IMR-90 (cell line): ENCODE measurements at regions not wholly inside any gene's neighbourhood (a gene's known extent, or its start where the extent isn't known, plus 50 kb on each side); places are given as distances from the start of the nearest gene placed in this dataset.

Experiments
- ATAC-seq: fragments of 200-7000 bp; cut with Tn5 transposase; 2 replicates; pipeline ENCODE4 v1.9.1; 2020; ENCODE audit warnings: low read depth, mild to moderate bottlenecking, moderate library complexity
- BruUV-seq: library from RNA; stranded (reverse); fragments of 400-500 nt; replicated peaks from 2 replicates; lab custom pipeline; 2021; lab: Mats Ljungman, UMichigan
- CTCF ChIA-PET: fragments of 300-600 bp; formaldehyde crosslinking; extraction: SDS; loops from one replicate; lab custom pipeline; 2021; ENCODE audit warnings: antibody characterized with exemption; lab: Yijun Ruan, JAX
- POLR2A ChIA-PET: fragments of 300-600 bp; sonication (Branson Sonifier 250); formaldehyde crosslinking; loops from one replicate; lab custom pipeline; 2022; ENCODE audit warnings: antibody characterized with exemption; ENCODE audit not compliant: unreplicated experiment; lab: Charles Lee
- DNase-seq: peaks from one replicate; pipeline ENCODE4 v3.0.0; 2013
- H2AFZ ChIP-seq: replicated peaks from 2 replicates; pipeline ENCODE3; 2013; ENCODE audit warnings: low read length, mild to moderate bottlenecking; ENCODE audit not compliant: poor library complexity
- H2AK5ac ChIP-seq: 2 replicates; pipeline ENCODE4 v1.6.1; 2013; ENCODE audit warnings: low read depth, low read length, inconsistent platforms
- H2AK9ac ChIP-seq: replicated peaks from 2 replicates; pipeline ENCODE3; 2013; ENCODE audit warnings: mild to moderate bottlenecking, low read depth, low read length, moderate library complexity; ENCODE audit not compliant: poor library complexity
- H2BK120ac ChIP-seq: 2 replicates; pipeline ENCODE4 v1.6.1; 2013; ENCODE audit warnings: low read depth, low read length, inconsistent platforms
- H2BK15ac ChIP-seq: 3 replicates; pipeline ENCODE4 v1.6.1; 2013; ENCODE audit warnings: low read depth, low read length, inconsistent platforms
- H2BK20ac ChIP-seq: 2 replicates; pipeline ENCODE4 v1.6.1; 2013; ENCODE audit warnings: low read depth, mild to moderate bottlenecking, inconsistent platforms, low read length, moderate library complexity
- H2BK5ac ChIP-seq: 2 replicates; pipeline ENCODE4 v1.6.1; 2013; ENCODE audit warnings: mild to moderate bottlenecking, low read depth, low read length, inconsistent platforms; ENCODE audit not compliant: poor library complexity, severe bottlenecking
- H3K14ac ChIP-seq: replicated peaks from 2 replicates; pipeline ENCODE4 v1.6.1; 2013; ENCODE audit warnings: low read depth, low read length, inconsistent platforms
- H3K18ac ChIP-seq: 2 replicates; pipeline ENCODE4 v1.6.1; 2013; ENCODE audit warnings: low read depth, low read length, control low read depth
- H3K23ac ChIP-seq: 2 replicates; pipeline ENCODE4 v1.6.1; 2013; ENCODE audit warnings: low read depth, low read length, inconsistent platforms
- H3K27ac ChIP-seq: 2 replicates; pipeline ENCODE4 v1.5.1; 2013; ENCODE audit warnings: mild to moderate bottlenecking, control low read depth, low read length; ENCODE audit not compliant: insufficient read depth
- H3K27me3 ChIP-seq: 2 replicates; pipeline ENCODE4 v1.6.1; 2013; ENCODE audit warnings: low read length; ENCODE audit not compliant: control insufficient read depth, insufficient read depth
- H3K36me3 ChIP-seq: 2 replicates; pipeline ENCODE4 v1.6.1; 2013; ENCODE audit warnings: low read length, mixed read lengths; ENCODE audit not compliant: control insufficient read depth, insufficient read depth
- H3K4ac ChIP-seq: 2 replicates; pipeline ENCODE4 v1.6.1; 2013; ENCODE audit warnings: low read depth, low read length, inconsistent platforms
- H3K4me1 ChIP-seq: 2 replicates; pipeline ENCODE4 v1.6.1; 2013; ENCODE audit warnings: low read length, mixed read lengths; ENCODE audit not compliant: control insufficient read depth, insufficient read depth
- H3K4me2 ChIP-seq: 2 replicates; pipeline ENCODE4 v1.6.1; 2013; ENCODE audit warnings: low read depth, mild to moderate bottlenecking, control low read depth, low read length, moderate library complexity
- H3K4me3 ChIP-seq: 2 replicates; pipeline ENCODE4 v1.5.1; 2013; ENCODE audit warnings: low read depth, mild to moderate bottlenecking, control low read depth, low read length, moderate library complexity; ENCODE audit not compliant: insufficient read depth
- H3K56ac ChIP-seq: 2 replicates; pipeline ENCODE4 v1.6.1; 2013; ENCODE audit warnings: low read length, inconsistent platforms; ENCODE audit not compliant: insufficient read depth; ENCODE audit errors: extremely low read depth
- H3K79me1 ChIP-seq, 2 experiments: 2 replicates each; pipeline ENCODE4 v1.6.1; 2013; ENCODE audit warnings: low read length in 2 of 2, inconsistent platforms in 1 of 2, low read depth in 1 of 2
- H3K9ac ChIP-seq: 2 replicates; pipeline ENCODE4 v1.6.1; 2013; ENCODE audit warnings: low read depth, low read length, control low read depth
- H3K9me1 ChIP-seq: 2 replicates; pipeline ENCODE4 v1.6.1; 2013; ENCODE audit warnings: low read length, inconsistent platforms; ENCODE audit not compliant: insufficient read depth
- H3K9me3 ChIP-seq: 2 replicates; pipeline ENCODE4 v1.6.1; 2013; ENCODE audit warnings: low read length; ENCODE audit not compliant: control insufficient read depth, insufficient read depth
- H4K20me1 ChIP-seq: 2 replicates; pipeline ENCODE4 v1.6.1; 2013; ENCODE audit warnings: low read length, inconsistent platforms; ENCODE audit not compliant: insufficient read depth
- H4K5ac ChIP-seq: 2 replicates; pipeline ENCODE4 v1.6.1; 2013; ENCODE audit warnings: mild to moderate bottlenecking, low read depth, low read length, control low read depth
- H4K8ac ChIP-seq, 2 experiments: 2 replicates each; pipeline ENCODE4 v1.6.1; 2013; ENCODE audit warnings: low read depth in 2 of 2, low read length in 2 of 2, control low read depth in 1 of 2, inconsistent platforms in 1 of 2
- H4K91ac ChIP-seq: 2 replicates; pipeline ENCODE4 v1.6.1; 2013; ENCODE audit warnings: low read depth, low read length, inconsistent platforms; ENCODE audit not compliant: insufficient read depth
- BHLHE40 ChIP-seq: fragments of 150-350 bp; IDR thresholded peaks from 2 replicates; pipeline ENCODE4 v1.6.1; 2016; ENCODE audit warnings: mild to moderate bottlenecking, low read depth, low read length
- CEBPB ChIP-seq: IDR thresholded peaks from 2 replicates; pipeline ENCODE4 v1.6.1; 2012; ENCODE audit warnings: low read depth, low read length, improper control_type of control experiment
- CHD1 ChIP-seq: IDR thresholded peaks from 2 replicates; pipeline ENCODE4 v1.6.1; 2012; ENCODE audit warnings: low read depth, low read length, improper control_type of control experiment
- CTCF ChIP-seq: conservative IDR thresholded peaks from 2 replicates; pipeline ENCODE4 v1.5.1; 2012; ENCODE audit warnings: mild to moderate bottlenecking, low read depth, low read length, improper control_type of control experiment
- ELK1 ChIP-seq: fragments of 150-350 bp; IDR thresholded peaks from 2 replicates; pipeline ENCODE4 v1.6.1; 2016; ENCODE audit warnings: low read depth, mild to moderate bottlenecking, low read length, moderate library complexity, borderline replicate concordance
- FOS ChIP-seq: fragments of 150-350 bp; IDR thresholded peaks from 2 replicates; pipeline ENCODE4 v1.6.1; 2016; ENCODE audit warnings: low read depth, low read length
- MAFK ChIP-seq: IDR thresholded peaks from 2 replicates; pipeline ENCODE4 v1.6.1; 2012; ENCODE audit warnings: low read depth, low read length, improper control_type of control experiment
- MAZ ChIP-seq: IDR thresholded peaks from 2 replicates; pipeline ENCODE4 v1.6.1; 2012; ENCODE audit warnings: low read depth, mild to moderate bottlenecking, low read length, improper control_type of control experiment, moderate library complexity, borderline replicate concordance
- MXI1 ChIP-seq: IDR thresholded peaks from 2 replicates; pipeline ENCODE4 v1.6.1; 2012; ENCODE audit warnings: low read depth, mild to moderate bottlenecking, low read length, moderate library complexity, borderline replicate concordance
- NFE2L2 ChIP-seq: fragments of 150-350 bp; IDR thresholded peaks from 2 replicates; pipeline ENCODE4 v1.6.1; 2016; ENCODE audit warnings: low read depth, mild to moderate bottlenecking, low read length
- POLR2A ChIP-seq: IDR thresholded peaks from 2 replicates; pipeline ENCODE4 v1.6.1; 2012; ENCODE audit warnings: mild to moderate bottlenecking, low read depth, low read length
- RAD21 ChIP-seq: IDR thresholded peaks from 2 replicates; pipeline ENCODE4 v1.6.1; 2012; ENCODE audit warnings: low read length, improper control_type of control experiment
- RCOR1 ChIP-seq: IDR thresholded peaks from 2 replicates; pipeline ENCODE4 v1.6.1; 2012; ENCODE audit warnings: mild to moderate bottlenecking, low read length, improper control_type of control experiment; ENCODE audit not compliant: insufficient replicate concordance
- RFX5 ChIP-seq: IDR thresholded peaks from 2 replicates; pipeline ENCODE4 v1.8.0; 2012; ENCODE audit warnings: low read depth, mild to moderate bottlenecking, low read length, moderate library complexity
- SMC3 ChIP-seq: fragments of 150-350 bp; IDR thresholded peaks from 2 replicates; pipeline ENCODE4 v1.6.1; 2016; ENCODE audit warnings: low read depth, mild to moderate bottlenecking, antibody characterized with exemption, low read length, moderate library complexity
- USF2 ChIP-seq: fragments of 150-350 bp; IDR thresholded peaks from 2 replicates; pipeline ENCODE4 v1.6.1; 2017; ENCODE audit warnings: mild to moderate bottlenecking, antibody characterized with exemption, low read length, low read depth
- WGBS, 2 experiments: methylation state at CpG; one replicate each; pipeline versions ENCODE4 v1.1.5 to v1.1.7; 2013; ENCODE audit warnings: missing lambda C conversion rate in 2 of 2; ENCODE audit not compliant: insufficient read length in 1 of 2; ENCODE audit errors: extremely low coverage in 2 of 2; 5-methylcytosine and 5-hydroxymethylcytosine counted together
- dilution Hi-C: fragments of 300-500 bp; cut with HindIII; formaldehyde crosslinking; loops from one replicate; pipeline ENCODE4 v1.14.3; 2018; ENCODE audit warnings: low sequenced_read_pairs; ENCODE audit not compliant: unreplicated experiment
- in situ Hi-C: fragments of 300-500 bp; cut with MboI; formaldehyde crosslinking; loops from 3 replicates; pipeline ENCODE4 v1.14.3; 2019; ENCODE audit warnings: low sequenced_read_pairs, inconsistent platforms, mixed read lengths
- intact Hi-C: fragments of 100-400 bp; cut with micrococcal nuclease; formaldehyde crosslinking; loops from 2 replicates; pipeline ENCODE4 v1.10.0; 2022

GRCh38 chr2:129798626-129799025 lies 180.8 kb upstream of the RAB6C start:
- Histone ChIP-seq H3K27me3 (no peaks in the 10 kb centered on the region), H3K18ac (no peak overlapping the region), H3K9me1 (no peaks in the 10 kb centered on the region), H3K4ac (no peak overlapping the region), H3K14ac (no peak overlapping the region), H3K79me1 (no peaks in the 10 kb centered on the region), H3K36me3 (no peaks in the 10 kb centered on the region), H3K4me2 (no peak overlapping the region), H2AFZ (no peak overlapping the region), H4K20me1 (no peaks in the 10 kb centered on the region), H2BK15ac (no peak overlapping the region), H4K5ac (no peak overlapping the region), H3K56ac (no peak overlapping the region), H2BK5ac (no peak overlapping the region), H3K23ac (no peak overlapping the region), H2AK9ac (no peak overlapping the region), H4K91ac (no peak overlapping the region), H2AK5ac (no peak overlapping the region), H2BK20ac (no peak overlapping the region), H4K8ac (no peak overlapping the region), H3K9me3 (peaks cover 5% of the 10 kb centered on the region; the same call in 1 of the 2 replicates), H3K27ac (no peak overlapping the region), H3K4me3 (no peak overlapping the region), H2BK120ac (no peak overlapping the region), H3K4me1 (no peaks in the 10 kb centered on the region), H3K9ac (no peak overlapping the region)
- no TSS peak for BruUV-seq
- TF ChIP-seq FOS (no peak), MAFK (no peak), USF2 (no peak), POLR2A (no peak), RAD21 (no peak), CHD1 (no peak), MAZ (no peak), RFX5 (no peak), MXI1 (no peak), BHLHE40 (no peak), SMC3 (no peak), RCOR1 (no peak), ELK1 (no peak), NFE2L2 (no peak), CEBPB (no peak), CTCF (no peak)
- ATAC-seq (no peak), DNase-seq (no peak)
- dilution Hi-C loops (no loop called here), intact Hi-C loops (no loop called here), in situ Hi-C loops (no loop called here)
- ChIA-PET CTCF (no interaction called here), POLR2A (no interaction called here)
- WGBS, 2 experiments, result no CpG with 5 or more reads among the region's 9 CpGs
